A673 (cell line): ENCODE measurements at regions not wholly inside any gene's neighbourhood (a gene's known extent, or its start where the extent isn't known, plus 50 kb on each side); places are given as distances from the start of the nearest gene placed in this dataset.

Experiments used
- BruUV-seq: library from RNA; stranded (reverse); fragments of 400-500 nt; replicated peaks from 2 replicates; lab custom pipeline; 2021; lab: Mats Ljungman, UMichigan
- CTCF ChIA-PET: fragments of 300-600 bp; sonication (Branson Sonifier 250); formaldehyde crosslinking; loops from one replicate; lab custom pipeline; 2022; ENCODE audit warnings: antibody characterized with exemption; lab: Charles Lee
- POLR2A ChIA-PET: fragments of 300-600 bp; sonication (Branson Sonifier 250); formaldehyde crosslinking; loops from one replicate; lab custom pipeline; 2022; ENCODE audit warnings: antibody characterized with exemption; ENCODE audit not compliant: low non-redundant PET; lab: Charles Lee
- DNase-seq: peaks from one replicate; pipeline ENCODE4 v3.0.0-alpha.2; 2015; ENCODE audit warnings: low spot score
- H3K27ac ChIP-seq: fragments of 200-600 bp; sonication (generic); 2 replicates; pipeline ENCODE4 v1.5.1; 2016; ENCODE audit warnings: mixed run types, low read depth, mild to moderate bottlenecking, mixed read lengths, antibody characterized with exemption, low read length; ENCODE audit not compliant: poor library complexity, severe bottlenecking
- H3K27me3 ChIP-seq: fragments of 200-600 bp; sonication (generic); replicated peaks from 2 replicates; pipeline ENCODE4 v1.6.1; 2017; ENCODE audit warnings: mixed run types, low read depth, mild to moderate bottlenecking, mixed read lengths, antibody characterized with exemption, low read length; ENCODE audit not compliant: insufficient read depth, poor library complexity
- H3K36me3 ChIP-seq: fragments of 200-600 bp; sonication (generic); 2 replicates; pipeline ENCODE4 v1.6.1; 2016; ENCODE audit warnings: mixed run types, mild to moderate bottlenecking, mixed read lengths, antibody characterized with exemption, low read length; ENCODE audit not compliant: insufficient read depth, poor library complexity, severe bottlenecking
- H3K4me1 ChIP-seq: fragments of 200-600 bp; sonication (generic); 2 replicates; pipeline ENCODE4 v1.6.1; 2017; ENCODE audit warnings: mixed run types, mild to moderate bottlenecking, mixed read lengths, antibody characterized with exemption, low read length; ENCODE audit not compliant: insufficient read depth, poor library complexity, severe bottlenecking
- H3K4me3 ChIP-seq: fragments of 200-600 bp; sonication (generic); 2 replicates; pipeline ENCODE4 v1.5.1; 2016; ENCODE audit warnings: low read depth, mixed run types, mild to moderate bottlenecking, mixed read lengths, low read length; ENCODE audit not compliant: poor library complexity, severe bottlenecking
- H3K9me3 ChIP-seq: fragments of 200-600 bp; sonication (generic); 2 replicates; pipeline ENCODE4 v1.6.1; 2016; ENCODE audit warnings: mixed run types, low read depth, mild to moderate bottlenecking, mixed read lengths, antibody characterized with exemption, low read length; ENCODE audit not compliant: poor library complexity, severe bottlenecking
- EZH2 ChIP-seq: fragments of 200-600 bp; sonication (generic); IDR thresholded peaks from 2 replicates; pipeline ENCODE4 v1.6.1; 2017; ENCODE audit warnings: borderline replicate concordance, low read depth, mild to moderate bottlenecking, mixed read lengths, antibody characterized with exemption, low read length; ENCODE audit not compliant: poor library complexity, severe bottlenecking
- intact Hi-C: fragments of 100-400 bp; cut with micrococcal nuclease; formaldehyde crosslinking; loops from one replicate; pipeline ENCODE4 v1.10.0; 2022; ENCODE audit not compliant: unreplicated experiment
- TF ChIP-seq, protein P1 (sequence below): fragments of 300-800, 200-600 bp; sonication (generic); conservative IDR thresholded peaks from 2 replicates; pipeline ENCODE4 v1.5.1; 2017; ENCODE audit warnings: low read depth, mild to moderate bottlenecking, antibody characterized with exemption, low read length, moderate library complexity, mixed read lengths

- Histone ChIP-seq H3K27me3 (no peaks in the 10 kb centered on the region), H3K9me3 (no peaks in the 10 kb centered on the region), H3K27ac (no peak overlapping the region), H3K4me3 (no peak overlapping the region), H3K4me1 (no peaks in the 10 kb centered on the region), H3K36me3 (no peaks in the 10 kb centered on the region)
- no peak for TF ChIP-seq EZH2
- TF ChIP-seq, protein P1, sequence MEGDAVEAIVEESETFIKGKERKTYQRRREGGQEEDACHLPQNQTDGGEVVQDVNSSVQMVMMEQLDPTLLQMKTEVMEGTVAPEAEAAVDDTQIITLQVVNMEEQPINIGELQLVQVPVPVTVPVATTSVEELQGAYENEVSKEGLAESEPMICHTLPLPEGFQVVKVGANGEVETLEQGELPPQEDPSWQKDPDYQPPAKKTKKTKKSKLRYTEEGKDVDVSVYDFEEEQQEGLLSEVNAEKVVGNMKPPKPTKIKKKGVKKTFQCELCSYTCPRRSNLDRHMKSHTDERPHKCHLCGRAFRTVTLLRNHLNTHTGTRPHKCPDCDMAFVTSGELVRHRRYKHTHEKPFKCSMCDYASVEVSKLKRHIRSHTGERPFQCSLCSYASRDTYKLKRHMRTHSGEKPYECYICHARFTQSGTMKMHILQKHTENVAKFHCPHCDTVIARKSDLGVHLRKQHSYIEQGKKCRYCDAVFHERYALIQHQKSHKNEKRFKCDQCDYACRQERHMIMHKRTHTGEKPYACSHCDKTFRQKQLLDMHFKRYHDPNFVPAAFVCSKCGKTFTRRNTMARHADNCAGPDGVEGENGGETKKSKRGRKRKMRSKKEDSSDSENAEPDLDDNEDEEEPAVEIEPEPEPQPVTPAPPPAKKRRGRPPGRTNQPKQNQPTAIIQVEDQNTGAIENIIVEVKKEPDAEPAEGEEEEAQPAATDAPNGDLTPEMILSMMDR, result no peak
- no TSS peak for BruUV-seq
- CTCF ChIA-PET, result no interaction called here
- intact Hi-C loops, result no loop called here
- DNase-seq, result no peak
- POLR2A ChIA-PET, result no interaction called here
Measured at GRCh38 chr6:105626295-105627158, 223.6 kb upstream of the PREP start.

GRCh38 chr6:105624021-105624420 lies 221.1 kb upstream of the PREP start:
- H3K4me3 ChIP-seq, result no peak overlapping the region
- intact Hi-C loops, result no loop called here
- no peaks in the 10 kb centered on the region for H3K9me3 ChIP-seq
- no peaks in the 10 kb centered on the region for H3K36me3 ChIP-seq
- H3K27me3 ChIP-seq, result no peaks in the 10 kb centered on the region
- POLR2A ChIA-PET, result no interaction called here
- TF ChIP-seq, protein P1, result no peak
- TF ChIP-seq EZH2, result no peak
- CTCF ChIA-PET, result no interaction called here
- BruUV-seq, result no TSS peak
- H3K27ac ChIP-seq, result no peak overlapping the region
- DNase-seq, result no peak
- no peaks in the 10 kb centered on the region for H3K4me1 ChIP-seq

- ChIA-PET CTCF (no interaction called here), POLR2A (no interaction called here)
- H3K27ac ChIP-seq, result no peak overlapping the region
- H3K4me3 ChIP-seq, result no peak overlapping the region
- H3K36me3 ChIP-seq, result no peaks in the 10 kb centered on the region
- no peaks in the 10 kb centered on the region for H3K4me1 ChIP-seq
- H3K9me3 ChIP-seq, result no peaks in the 10 kb centered on the region
- no peak for DNase-seq
- no TSS peak for BruUV-seq
- no peaks in the 10 kb centered on the region for H3K27me3 ChIP-seq
- intact Hi-C loops, result no loop called here
- TF ChIP-seq, protein P1, result no peak
- no peak for TF ChIP-seq EZH2
Measured at GRCh38 chr6:105622226-105622625, 219.3 kb upstream of the PREP start.
